ENCODE measurements at regions not wholly inside any gene's neighbourhood (a gene's known extent, or its start where the extent isn't known, plus 50 kb on each side); places are given as distances from the start of the nearest gene placed in this dataset.
"Not testable (repeated sequence)": the region's sequence is repeated elsewhere in the genome, so short reads cannot be mapped to it uniquely, and the experiment has no call there.

- Histone ChIP-seq H3K4me3 (ENCODE audit: low read depth, low read length) (no peak overlapping the region), H3K79me2 (ENCODE audit: control insufficient read depth, insufficient read depth, low read length, unreplicated experiment) (no peaks in the 10 kb centered on the region), H2AFZ (ENCODE audit: low read length, unreplicated experiment) (no peak overlapping the region), H3K27ac (ENCODE audit: low read depth, low read length) (no peak overlapping the region), H3K4me1 (ENCODE audit: control insufficient read depth, insufficient read depth, low read length, unreplicated experiment) (peaks cover 6% of the 10 kb centered on the region), H3K27me3 (ENCODE audit: insufficient read depth, low read length) (no peaks in the 10 kb centered on the region), H3K36me3 (ENCODE audit: insufficient read depth, low read length) (no peaks in the 10 kb centered on the region)
Observed at GRCh38 chr5:68115584-68115983, 100.0 kb upstream of the PIK3R1 start.

- Histone ChIP-seq H3K4me1 (ENCODE audit: control insufficient read depth, insufficient read depth, low read length, unreplicated experiment) (peaks cover 6% of the 10 kb centered on the region), H3K4me3 (ENCODE audit: low read depth, low read length) (no peak overlapping the region), H3K27ac (ENCODE audit: low read depth, low read length) (peak overlapping the region; percentile 11), H3K36me3 (ENCODE audit: insufficient read depth, low read length) (no peaks in the 10 kb centered on the region), H3K79me2 (ENCODE audit: control insufficient read depth, insufficient read depth, low read length, unreplicated experiment) (no peaks in the 10 kb centered on the region), H2AFZ (ENCODE audit: low read length, unreplicated experiment) (no peak overlapping the region), H3K27me3 (ENCODE audit: insufficient read depth, low read length) (no peaks in the 10 kb centered on the region)
Observed at GRCh38 chr5:68114378-68115040, 101.0 kb upstream of the PIK3R1 start.

DNA sequence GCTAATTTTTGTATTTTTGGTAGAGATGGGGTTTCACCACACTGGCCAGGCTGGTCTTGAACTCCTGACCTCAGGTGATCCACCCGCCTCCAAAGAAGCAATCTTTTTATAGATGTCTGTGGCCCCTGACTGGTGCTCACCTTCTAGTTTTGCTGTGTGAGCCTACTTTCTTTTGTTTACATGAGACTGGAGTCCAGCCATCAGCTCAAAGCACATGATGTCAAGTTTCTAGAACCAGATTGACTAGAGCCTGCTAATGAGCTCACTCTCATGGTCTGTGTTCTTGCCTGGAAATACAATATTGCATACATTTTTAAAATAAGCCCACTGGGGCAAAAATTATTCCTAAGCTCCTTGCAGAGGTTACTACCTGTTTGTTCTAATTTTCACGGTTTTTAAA lies 102.9 kb upstream of the PIK3R1 start:
- Histone ChIP-seq H2AFZ (ENCODE audit: low read length, unreplicated experiment) (no peak overlapping the region), H3K27me3 (ENCODE audit: insufficient read depth, low read length) (no peaks in the 10 kb centered on the region), H3K27ac (ENCODE audit: low read depth, low read length) (no peak overlapping the region), H3K4me1 (ENCODE audit: control insufficient read depth, insufficient read depth, low read length, unreplicated experiment) (peaks cover 6% of the 10 kb centered on the region), H3K79me2 (ENCODE audit: control insufficient read depth, insufficient read depth, low read length, unreplicated experiment) (no peaks in the 10 kb centered on the region), H3K4me3 (ENCODE audit: low read depth, low read length) (no peak overlapping the region), H3K36me3 (ENCODE audit: insufficient read depth, low read length) (no peaks in the 10 kb centered on the region)

DNA sequence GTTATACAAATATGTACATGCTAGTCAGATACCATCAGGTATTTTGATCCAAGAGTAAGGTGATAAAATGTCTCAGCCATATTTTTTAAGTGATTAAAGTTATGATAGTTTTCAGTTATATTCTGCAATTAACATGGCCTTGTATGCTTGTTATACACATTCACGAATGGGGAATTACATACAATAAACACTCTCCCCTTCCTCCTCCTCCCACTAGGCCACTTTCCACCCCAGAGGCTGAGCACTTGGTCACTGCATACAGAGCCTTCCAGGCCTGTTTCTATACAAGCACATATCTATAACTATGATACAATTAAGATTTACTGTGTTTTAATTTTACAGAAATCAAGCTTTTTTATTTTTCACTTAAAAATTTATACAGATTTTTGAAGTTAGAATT lies 104.7 kb upstream of the PIK3R1 start:
- Histone ChIP-seq H3K79me2 (ENCODE audit: control insufficient read depth, insufficient read depth, low read length, unreplicated experiment) (no peaks in the 10 kb centered on the region), H2AFZ (ENCODE audit: low read length, unreplicated experiment) (no peak overlapping the region), H3K36me3 (ENCODE audit: insufficient read depth, low read length) (no peaks in the 10 kb centered on the region), H3K27ac (ENCODE audit: low read depth, low read length) (no peak overlapping the region), H3K27me3 (ENCODE audit: insufficient read depth, low read length) (no peaks in the 10 kb centered on the region), H3K4me3 (ENCODE audit: low read depth, low read length) (no peak overlapping the region), H3K4me1 (ENCODE audit: control insufficient read depth, insufficient read depth, low read length, unreplicated experiment) (peaks cover 6% of the 10 kb centered on the region)

- Histone ChIP-seq H3K4me3 (ENCODE audit: low read depth, low read length) (no peak overlapping the region), H3K4me1 (ENCODE audit: control insufficient read depth, insufficient read depth, low read length, unreplicated experiment) (peaks cover 6% of the 10 kb centered on the region), H3K27me3 (ENCODE audit: insufficient read depth, low read length) (no peaks in the 10 kb centered on the region), H3K27ac (ENCODE audit: low read depth, low read length) (no peak overlapping the region), H2AFZ (ENCODE audit: low read length, unreplicated experiment) (no peak overlapping the region), H3K79me2 (ENCODE audit: control insufficient read depth, insufficient read depth, low read length, unreplicated experiment) (no peaks in the 10 kb centered on the region), H3K36me3 (ENCODE audit: insufficient read depth, low read length) (no peaks in the 10 kb centered on the region)
Observed at GRCh38 chr5:68110264-68110663, 105.3 kb upstream of the PIK3R1 start.

DNA sequence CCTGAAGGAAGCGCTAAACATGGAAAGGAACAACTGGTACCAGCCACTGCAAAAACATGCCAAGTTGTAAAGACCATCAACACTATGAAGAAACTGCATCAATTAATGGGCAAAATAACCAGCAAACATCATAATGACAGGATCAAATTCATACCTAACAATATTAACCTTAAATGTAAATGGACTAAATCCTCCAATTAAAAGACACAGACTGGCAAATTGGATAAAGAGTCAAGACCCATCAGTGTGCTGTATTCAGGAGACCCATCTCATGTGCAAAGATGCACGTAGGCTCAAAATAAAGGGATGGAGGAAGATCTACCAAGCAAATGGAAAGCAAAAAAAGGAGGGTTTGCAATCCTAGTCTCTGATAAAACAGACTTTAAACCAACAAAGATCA lies 111.3 kb upstream of the PIK3R1 start:
- not testable (repeated sequence) for H3K27ac ChIP-seq (ENCODE audit: low read depth, low read length); H3K4me3 ChIP-seq (ENCODE audit: low read depth, low read length); H2AFZ ChIP-seq (ENCODE audit: low read length, unreplicated experiment); H3K36me3 ChIP-seq (ENCODE audit: insufficient read depth, low read length); H3K27me3 ChIP-seq (ENCODE audit: insufficient read depth, low read length); H3K79me2 ChIP-seq (ENCODE audit: control insufficient read depth, insufficient read depth, low read length, unreplicated experiment); H3K4me1 ChIP-seq (ENCODE audit: control insufficient read depth, insufficient read depth, low read length, unreplicated experiment)

- H3K4me1 ChIP-seq (ENCODE audit: control insufficient read depth, insufficient read depth, low read length, unreplicated experiment); H3K79me2 ChIP-seq (ENCODE audit: control insufficient read depth, insufficient read depth, low read length, unreplicated experiment); H3K27ac ChIP-seq (ENCODE audit: low read depth, low read length); H3K4me3 ChIP-seq (ENCODE audit: low read depth, low read length); H3K27me3 ChIP-seq (ENCODE audit: insufficient read depth, low read length); H3K36me3 ChIP-seq (ENCODE audit: insufficient read depth, low read length); H2AFZ ChIP-seq (ENCODE audit: low read length, unreplicated experiment): not testable (repeated sequence)
Observed at GRCh38 chr5:68103297-68103696, 112.3 kb upstream of the PIK3R1 start.

DNA sequence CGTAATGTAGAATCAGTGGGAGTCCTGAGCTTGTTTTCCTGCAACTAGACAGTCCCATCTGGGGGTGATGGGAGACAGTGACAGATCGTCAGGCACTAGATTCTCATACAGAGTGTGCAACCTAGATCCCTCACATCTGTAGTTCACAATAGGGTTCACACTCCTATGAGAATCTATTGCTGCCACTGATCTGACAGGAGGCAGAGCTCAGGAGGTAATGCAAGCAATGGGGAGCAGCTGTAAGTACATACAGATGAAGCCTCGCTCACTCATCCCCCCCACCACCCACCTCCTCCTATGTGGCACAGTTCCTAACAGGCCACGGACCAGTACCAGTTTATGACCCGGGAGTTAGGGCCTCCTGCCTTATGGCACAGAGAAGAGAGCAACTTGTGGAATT lies 116.2 kb upstream of the PIK3R1 start:
- H3K27ac ChIP-seq (ENCODE audit: low read depth, low read length), result no peak overlapping the region

GRCh38 chr5:68093455-68094159 lies 121.9 kb upstream of the PIK3R1 start:
- Histone ChIP-seq H3K4me1 (ENCODE audit: control insufficient read depth, insufficient read depth, low read length, unreplicated experiment) (peaks cover 5% of the 10 kb centered on the region), H3K27ac (ENCODE audit: low read depth, low read length) (no peak overlapping the region), H3K27me3 (ENCODE audit: insufficient read depth, low read length) (no peaks in the 10 kb centered on the region), H3K36me3 (ENCODE audit: insufficient read depth, low read length) (no peaks in the 10 kb centered on the region), H3K4me3 (ENCODE audit: low read depth, low read length) (no peak overlapping the region), H2AFZ (ENCODE audit: low read length, unreplicated experiment) (no peak overlapping the region), H3K79me2 (ENCODE audit: control insufficient read depth, insufficient read depth, low read length, unreplicated experiment) (no peaks in the 10 kb centered on the region)

More for the DNA sequence above, 116.2 kb upstream of the PIK3R1 start:
- H3K4me1 ChIP-seq (ENCODE audit: control insufficient read depth, insufficient read depth, low read length, unreplicated experiment), result no peaks in the 10 kb centered on the region
- no peaks in the 10 kb centered on the region for H3K27me3 ChIP-seq (ENCODE audit: insufficient read depth, low read length)
- no peak overlapping the region for H3K4me3 ChIP-seq (ENCODE audit: low read depth, low read length)
- H2AFZ ChIP-seq (ENCODE audit: low read length, unreplicated experiment), result no peak overlapping the region
- H3K36me3 ChIP-seq (ENCODE audit: insufficient read depth, low read length), result no peaks in the 10 kb centered on the region
- H3K79me2 ChIP-seq (ENCODE audit: control insufficient read depth, insufficient read depth, low read length, unreplicated experiment), result no peaks in the 10 kb centered on the region

DNA sequence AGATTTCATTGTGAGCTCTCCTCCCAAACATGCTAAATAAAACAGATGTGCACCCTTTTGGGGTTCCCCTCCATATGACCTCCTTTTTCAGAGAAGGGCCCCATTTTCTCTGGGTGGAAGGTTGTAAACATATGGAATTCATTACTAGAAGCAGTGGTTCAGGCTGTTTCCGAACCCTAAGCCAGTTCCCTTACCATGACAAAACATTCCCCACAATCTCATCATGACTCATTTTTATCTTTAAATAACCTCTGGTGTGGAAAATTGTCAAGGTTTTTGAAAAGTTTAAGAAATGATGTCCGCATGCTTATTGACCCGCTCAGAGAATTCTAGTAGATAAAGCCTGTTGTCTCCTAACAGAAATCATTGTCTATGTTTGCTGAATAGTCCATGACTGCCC lies 127.3 kb upstream of the PIK3R1 start:
- H2AFZ ChIP-seq (ENCODE audit: low read length, unreplicated experiment), result peak overlapping the region; percentile 71
- H3K36me3 ChIP-seq (ENCODE audit: insufficient read depth, low read length), result no peaks in the 10 kb centered on the region
- H3K27me3 ChIP-seq (ENCODE audit: insufficient read depth, low read length), result no peaks in the 10 kb centered on the region
- H3K79me2 ChIP-seq (ENCODE audit: control insufficient read depth, insufficient read depth, low read length, unreplicated experiment), result no peaks in the 10 kb centered on the region
- peaks cover 27% of the 10 kb centered on the region for H3K4me1 ChIP-seq (ENCODE audit: control insufficient read depth, insufficient read depth, low read length, unreplicated experiment)
- peak overlapping the region; percentile 48; the same call in 1 of the 2 replicates for H3K4me3 ChIP-seq (ENCODE audit: low read depth, low read length)
- H3K27ac ChIP-seq (ENCODE audit: low read depth, low read length), result peak overlapping the region; percentile 18; the same call in 1 of the 2 replicates

DNA sequence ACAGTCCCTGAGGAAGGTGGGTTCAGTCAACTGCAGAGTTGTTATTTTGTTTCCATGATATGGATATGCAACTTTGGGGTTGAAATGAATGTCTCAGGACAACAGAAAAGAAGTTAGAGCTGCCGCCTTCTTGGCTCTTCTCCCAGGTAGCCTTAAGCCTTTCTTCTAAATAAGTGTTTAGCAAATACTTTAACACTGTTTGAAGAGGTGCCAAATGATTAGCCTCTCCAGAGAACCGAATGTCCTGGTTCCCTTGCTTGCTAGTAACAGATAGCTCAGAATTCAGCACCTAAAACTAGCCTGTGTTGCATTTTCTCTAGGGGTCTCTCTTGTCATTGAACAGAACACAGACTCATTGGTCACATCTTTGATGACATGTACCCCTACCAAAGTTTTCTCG lies 127.7 kb upstream of the PIK3R1 start:
- Histone ChIP-seq H3K4me3 (ENCODE audit: low read depth, low read length) (peak overlapping the region; percentile 48; the same call in 1 of the 2 replicates), H3K27ac (ENCODE audit: low read depth, low read length) (no peak overlapping the region), H3K79me2 (ENCODE audit: control insufficient read depth, insufficient read depth, low read length, unreplicated experiment) (no peaks in the 10 kb centered on the region), H3K27me3 (ENCODE audit: insufficient read depth, low read length) (no peaks in the 10 kb centered on the region), H3K4me1 (ENCODE audit: control insufficient read depth, insufficient read depth, low read length, unreplicated experiment) (peaks cover 27% of the 10 kb centered on the region), H2AFZ (ENCODE audit: low read length, unreplicated experiment) (peak overlapping the region; percentile 71), H3K36me3 (ENCODE audit: insufficient read depth, low read length) (no peaks in the 10 kb centered on the region)
